Activated T-cell treated with anti-CD3 and anti-CD28 coated beads for 24 hours (primary cell): ENCODE measurements at regions not wholly inside any gene's neighbourhood (a gene's known extent, or its start where the extent isn't known, plus 50 kb on each side); places are given as distances from the start of the nearest gene placed in this dataset.
"Not testable (repeated sequence)": the region's sequence is repeated elsewhere in the genome, so short reads cannot be mapped to it uniquely, and the experiment has no call there.

Experiments used
- DNase-seq: peaks from one replicate; pipeline ENCODE4 v3.0.0-alpha.2; 2020; ENCODE audit warnings: low read depth

DNA sequence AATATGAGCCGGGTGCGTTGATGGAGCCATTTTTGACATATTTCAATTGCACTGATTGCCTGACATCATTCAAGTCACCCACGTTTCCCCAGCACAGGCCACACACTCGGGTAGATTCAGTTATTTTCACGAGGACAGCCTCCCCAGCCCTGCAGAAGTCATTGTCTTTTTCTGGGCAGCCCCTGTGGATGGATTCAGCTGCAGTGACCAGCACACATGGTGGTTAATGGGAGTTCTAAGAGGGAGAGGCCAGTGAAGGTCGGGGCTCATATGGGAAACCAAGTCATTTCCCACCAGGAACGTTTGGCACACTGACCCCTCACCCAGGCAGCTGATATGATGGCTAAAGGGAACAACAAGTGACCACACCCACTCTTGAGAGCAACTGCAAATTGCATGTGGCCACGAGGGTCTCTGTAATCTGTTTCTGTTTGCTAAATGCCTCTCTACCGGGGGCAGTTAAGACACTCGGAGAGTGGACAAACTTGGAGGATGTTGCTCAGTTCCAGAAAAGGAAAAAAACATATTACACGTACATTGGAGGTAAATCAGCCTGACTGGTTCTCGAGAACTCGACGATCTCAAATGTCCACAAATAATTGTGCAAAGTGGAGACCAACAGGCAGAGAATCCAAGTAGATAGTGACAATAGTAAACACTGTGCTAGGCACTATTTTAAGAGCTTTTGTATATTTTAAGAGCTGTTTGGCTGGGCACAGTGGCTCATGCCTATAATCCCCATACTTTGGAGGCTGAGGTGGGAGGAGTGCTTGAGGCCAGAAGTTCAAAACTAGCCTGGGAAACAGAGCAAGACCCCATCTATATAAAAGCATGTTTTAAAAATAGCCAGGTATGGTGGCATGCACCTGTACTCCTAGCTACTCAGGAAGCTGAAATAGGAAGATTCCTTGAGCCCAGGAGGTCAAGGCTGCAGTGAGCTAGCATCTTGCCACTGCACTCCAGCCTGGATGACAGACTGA, 167.2 kb upstream of the IRF2BP2 start:
- DNase-seq: no peak

DNA sequence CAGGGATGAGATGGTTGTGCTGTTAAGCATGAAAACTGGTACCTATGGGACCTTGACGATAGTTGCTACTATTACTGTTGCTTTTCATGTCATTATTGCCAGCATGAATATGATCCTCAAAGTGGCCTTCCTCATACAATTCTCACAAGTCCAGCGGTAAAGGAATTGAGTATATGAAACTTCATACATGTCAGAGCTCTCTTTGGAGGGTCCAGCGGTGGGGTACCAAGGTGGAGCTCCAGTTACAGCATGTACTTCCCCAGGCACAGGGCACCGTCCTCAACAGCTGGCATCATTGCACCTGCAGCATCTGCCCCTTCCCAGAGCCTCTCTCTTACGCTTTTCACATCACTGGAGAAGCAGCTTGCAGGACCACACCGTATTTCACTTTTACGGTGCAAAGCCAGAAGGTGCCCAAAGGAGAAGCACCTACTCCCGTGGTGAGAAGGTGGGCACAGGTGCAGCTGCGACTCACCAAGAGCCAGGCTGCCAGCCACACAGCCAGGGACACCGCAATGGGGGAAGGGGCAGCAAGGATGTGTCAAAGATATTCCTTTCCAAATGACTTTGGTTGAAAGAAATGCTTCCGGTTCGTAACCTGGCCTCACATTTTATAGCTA, 166.4 kb upstream of the IRF2BP2 start:
- DNase-seq: no peak

DNA sequence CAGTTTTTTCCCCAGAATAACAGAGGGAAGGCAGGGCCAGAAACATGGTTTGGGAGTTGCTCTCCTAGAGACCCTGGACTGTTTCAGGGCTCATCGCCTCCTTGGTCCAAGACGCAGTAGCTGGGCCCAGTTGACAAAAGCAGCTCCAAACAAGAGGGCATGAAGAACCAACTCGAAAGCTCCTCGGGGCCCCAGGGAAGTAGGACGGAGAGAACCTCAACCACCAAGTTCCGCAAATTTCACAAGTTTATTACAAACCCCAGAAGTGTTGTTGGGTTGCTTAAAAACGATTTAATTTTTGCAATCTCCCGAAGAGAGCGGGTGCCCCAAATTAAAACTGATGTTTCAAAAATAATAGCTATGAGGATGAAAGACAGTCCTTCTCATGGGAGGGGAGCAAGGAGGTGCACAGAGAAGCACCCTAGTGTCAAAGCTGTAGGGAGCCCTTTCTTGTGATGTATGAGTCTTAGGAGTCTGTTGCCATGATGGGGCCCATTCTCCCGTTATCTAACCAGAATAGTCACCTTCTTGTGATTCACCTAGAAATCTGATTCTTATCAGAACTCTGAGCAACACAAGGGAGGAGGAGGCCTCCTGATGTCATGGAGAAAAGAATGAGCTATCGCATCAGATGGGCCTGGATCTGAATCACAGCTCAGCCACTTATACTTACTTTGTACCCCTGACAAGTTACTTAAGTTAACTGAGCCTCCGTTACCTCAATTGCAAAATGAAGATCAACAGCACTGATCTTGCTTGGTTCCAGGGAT, 165.7 kb upstream of the IRF2BP2 start:
- DNase-seq: peak; percentile 46

DNA sequence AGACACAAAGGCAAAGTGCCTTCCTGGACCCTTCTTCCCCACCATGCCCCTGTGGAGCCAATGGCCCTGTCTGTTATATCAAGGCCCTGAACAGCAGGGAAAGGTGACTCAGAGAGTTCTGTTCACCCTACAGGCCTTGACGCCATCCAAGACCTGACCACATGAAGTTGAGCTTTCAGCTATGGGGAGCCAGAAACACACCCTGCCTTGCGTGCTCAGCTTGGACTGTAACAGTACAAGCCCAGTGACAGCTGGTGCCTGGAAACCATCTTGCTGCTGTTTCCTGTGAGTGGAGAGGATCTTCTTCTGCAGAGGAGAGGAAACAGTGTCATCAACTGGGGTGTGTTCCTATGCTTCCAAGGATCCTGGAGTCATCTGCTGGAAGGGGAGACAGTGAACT, 165.0 kb upstream of the IRF2BP2 start:
- DNase-seq: no peak

DNA sequence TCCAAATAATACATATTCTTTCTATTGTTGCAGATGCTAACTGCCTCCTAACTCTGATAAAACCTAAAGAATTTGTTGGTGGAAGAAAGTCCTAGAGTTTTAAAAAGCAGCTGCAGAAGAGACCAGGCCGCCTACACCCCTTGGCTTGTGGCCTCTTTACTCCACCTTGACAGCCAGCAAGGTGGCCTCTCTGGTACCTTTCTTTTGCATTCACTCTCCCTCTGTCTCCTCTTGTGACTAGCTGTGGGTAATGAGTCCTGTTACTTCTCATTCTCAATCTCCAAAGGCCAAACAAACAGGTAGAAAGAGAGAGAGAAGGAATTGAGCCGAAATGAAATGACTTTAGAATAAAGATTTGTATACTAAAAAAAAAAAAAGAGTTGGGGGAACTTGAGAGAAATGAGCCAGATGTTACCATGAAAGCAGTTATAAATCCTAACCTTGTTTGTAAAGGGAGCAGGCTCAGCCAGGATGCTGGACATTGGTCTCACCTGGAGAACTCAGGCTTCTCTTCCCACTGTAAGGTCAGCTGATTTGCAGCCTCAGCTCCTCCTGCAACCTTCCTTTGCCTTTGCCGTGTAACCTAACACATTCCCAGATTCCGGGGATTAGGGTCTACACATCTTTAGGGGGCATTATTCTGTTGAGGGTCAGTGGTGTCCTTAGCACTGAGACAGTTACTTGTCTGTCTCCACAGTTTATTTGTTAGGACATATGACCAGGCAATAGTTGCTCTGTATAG, 164.1 kb upstream of the IRF2BP2 start:
- DNase-seq: no peak

DNA sequence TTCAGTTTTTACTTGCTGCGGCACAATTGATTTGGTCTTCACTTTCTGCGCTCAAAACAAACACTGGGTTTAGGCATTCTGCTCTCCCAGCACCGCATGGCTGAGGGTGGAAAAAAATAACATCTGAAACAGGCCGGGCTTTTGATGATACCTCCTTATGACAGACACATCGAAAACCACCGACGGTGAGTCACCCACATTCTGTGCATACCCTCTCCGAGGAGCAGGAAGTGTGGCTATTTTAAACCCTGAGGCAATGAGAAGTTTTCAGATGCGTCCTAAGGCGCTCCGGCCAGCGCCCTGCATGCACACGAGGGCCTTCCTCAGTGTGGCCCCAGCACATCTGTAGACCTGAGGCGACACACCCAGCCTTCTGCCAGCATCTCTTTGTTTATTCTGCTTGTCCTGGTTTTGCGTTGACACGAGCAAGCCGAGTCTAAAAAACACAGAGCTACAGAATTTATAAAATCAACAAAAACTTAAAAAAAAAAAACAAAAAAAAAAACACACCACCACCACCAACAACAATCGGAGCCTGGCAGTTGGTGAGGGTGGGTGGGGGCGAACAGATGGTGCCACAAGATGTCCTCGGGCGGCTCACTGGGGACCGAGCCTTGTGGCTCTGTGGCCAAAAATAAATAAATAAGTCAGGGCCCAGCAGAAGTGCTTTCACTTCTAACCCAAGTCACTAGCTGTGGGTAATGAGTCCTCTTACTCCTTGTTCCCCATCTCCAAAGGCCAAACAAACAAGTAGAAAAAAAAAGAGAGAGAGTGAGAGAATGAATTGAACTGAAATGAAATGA, 162.6 kb upstream of the IRF2BP2 start:
- DNase-seq: peak; percentile 85

DNA sequence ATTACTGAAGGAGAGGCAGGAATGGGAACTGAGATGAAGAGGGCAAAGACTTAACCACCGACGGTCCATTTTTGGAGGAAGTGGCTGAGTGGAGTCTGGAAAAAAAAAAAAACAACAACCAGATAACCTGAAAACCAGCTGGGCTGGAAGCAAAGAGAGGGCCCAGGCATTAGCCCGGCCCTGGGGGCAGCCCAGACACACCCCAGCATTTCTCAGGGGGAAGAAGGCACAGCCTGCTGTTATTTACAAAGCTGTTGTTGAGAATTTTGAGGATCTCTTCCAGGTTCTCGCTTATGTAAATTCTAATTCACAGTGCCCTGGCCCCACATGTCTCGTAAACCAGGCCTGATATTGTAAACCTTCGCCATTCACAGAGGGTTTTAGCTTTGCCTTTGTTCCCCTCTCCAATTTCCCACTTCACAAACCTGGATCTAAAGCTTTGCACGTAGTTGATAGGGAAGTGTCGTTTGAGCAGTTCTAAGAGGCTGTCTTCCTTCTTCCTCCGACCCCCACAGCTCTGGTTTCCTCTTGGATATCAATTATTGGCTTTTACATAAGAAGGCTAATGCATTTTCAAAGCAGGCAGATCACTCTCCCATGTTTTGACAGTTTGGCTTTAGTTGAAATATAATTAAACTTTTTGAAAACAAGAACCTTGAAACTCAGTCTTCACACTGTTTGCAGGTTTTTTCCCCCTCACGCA, 161.8 kb upstream of the IRF2BP2 start:
- DNase-seq: no peak

DNA sequence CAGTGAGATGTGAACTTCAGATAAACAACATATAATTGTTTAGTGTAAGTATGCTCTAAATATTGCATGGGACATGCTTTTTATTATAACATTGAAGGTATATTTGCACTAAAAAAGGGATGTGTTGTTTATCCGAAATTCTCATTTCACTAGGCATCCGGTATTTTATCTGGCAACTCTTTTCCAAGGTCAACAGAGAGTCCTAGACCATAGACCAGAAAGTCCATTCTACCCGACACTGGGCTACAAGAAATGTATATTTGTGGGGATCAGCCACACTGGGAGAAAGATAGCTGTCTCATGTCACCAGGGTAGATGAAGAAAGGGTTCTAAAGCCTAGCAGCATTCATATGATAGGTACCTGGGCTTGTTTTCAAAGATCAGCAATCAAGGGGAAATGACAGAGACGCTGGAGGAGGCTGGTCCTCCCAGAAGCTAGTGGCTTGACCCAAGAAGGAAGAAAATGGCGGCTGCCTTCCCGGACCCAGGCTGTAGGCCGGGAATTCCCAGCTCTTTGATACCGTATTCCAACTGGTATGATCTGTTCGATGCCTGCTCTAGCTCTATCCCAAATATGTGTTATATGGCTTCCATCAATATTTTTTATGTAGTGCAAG, 161.1 kb upstream of the IRF2BP2 start:
- DNase-seq: no peak

DNA sequence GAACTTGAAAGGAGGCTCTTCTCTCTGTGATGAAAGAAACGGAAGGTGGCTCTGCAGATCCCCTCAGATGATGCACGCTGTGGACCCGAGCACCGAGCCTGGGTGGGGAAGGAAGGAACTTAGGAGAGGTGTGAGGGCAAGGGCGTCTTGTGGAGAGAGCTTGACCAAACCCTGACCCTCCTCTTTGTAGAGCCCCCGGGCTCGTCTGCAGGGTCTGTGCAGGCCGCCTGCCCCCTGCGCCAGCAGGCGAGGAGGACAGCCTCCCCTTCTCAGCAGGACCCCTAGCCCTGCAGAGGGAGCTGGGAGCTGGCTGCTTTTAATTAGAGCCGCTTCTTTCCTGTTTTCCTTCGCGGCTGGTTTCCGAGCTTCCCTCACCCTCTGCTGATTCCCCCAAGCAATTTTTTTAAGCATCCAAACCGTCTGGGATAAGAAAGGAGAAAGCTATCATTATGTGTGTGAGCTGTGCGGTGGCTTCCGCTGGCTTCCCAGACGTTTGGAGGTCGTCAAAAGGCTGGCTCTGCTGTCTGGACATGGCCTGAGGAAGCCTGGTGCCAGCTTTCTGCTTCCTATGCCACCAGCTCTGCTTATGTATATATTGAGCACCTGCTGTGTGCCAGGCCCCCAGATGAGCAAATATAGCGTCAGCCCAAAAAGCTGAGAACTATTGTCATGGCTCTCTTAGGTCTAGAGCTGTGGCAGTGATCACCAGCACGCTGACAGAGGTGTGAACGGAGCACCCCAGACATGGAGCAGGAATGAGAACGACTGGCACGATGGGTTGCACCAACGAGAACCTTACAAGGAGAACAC, 160.2 kb upstream of the IRF2BP2 start:
- no peak for DNase-seq

DNA sequence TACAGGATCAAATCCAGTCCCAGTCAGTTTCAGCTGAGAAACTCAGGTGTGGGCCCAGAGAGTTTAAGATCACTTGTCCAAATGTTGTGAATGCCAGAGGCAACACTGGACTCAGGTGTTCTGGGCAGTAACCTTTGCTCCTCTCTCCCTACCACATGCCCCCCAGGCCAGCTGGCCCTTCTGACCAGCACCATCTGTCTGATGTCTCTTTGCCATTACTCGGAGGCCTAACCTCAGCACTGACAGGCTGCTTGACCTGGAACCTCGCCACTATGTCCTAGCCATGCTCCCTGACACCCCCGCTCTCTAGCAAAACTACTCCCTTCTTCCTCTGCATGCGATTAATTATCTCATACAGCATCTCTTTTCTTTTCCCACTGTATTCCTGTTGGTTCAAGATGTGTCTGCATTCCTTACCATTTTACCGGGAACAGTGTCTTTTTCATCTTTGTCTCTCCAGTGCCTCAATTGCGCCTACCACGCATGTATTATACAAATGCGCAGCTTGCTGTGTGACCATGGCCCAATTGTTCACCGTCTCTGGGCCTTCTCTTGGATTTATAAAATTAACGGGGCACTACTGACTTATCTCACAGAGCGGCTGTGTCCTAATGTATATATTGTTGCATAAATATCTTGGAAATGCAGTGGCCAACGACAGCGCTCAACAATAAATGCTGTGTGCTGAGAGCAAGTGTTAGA, 159.5 kb upstream of the IRF2BP2 start:
- DNase-seq: no peak

DNA sequence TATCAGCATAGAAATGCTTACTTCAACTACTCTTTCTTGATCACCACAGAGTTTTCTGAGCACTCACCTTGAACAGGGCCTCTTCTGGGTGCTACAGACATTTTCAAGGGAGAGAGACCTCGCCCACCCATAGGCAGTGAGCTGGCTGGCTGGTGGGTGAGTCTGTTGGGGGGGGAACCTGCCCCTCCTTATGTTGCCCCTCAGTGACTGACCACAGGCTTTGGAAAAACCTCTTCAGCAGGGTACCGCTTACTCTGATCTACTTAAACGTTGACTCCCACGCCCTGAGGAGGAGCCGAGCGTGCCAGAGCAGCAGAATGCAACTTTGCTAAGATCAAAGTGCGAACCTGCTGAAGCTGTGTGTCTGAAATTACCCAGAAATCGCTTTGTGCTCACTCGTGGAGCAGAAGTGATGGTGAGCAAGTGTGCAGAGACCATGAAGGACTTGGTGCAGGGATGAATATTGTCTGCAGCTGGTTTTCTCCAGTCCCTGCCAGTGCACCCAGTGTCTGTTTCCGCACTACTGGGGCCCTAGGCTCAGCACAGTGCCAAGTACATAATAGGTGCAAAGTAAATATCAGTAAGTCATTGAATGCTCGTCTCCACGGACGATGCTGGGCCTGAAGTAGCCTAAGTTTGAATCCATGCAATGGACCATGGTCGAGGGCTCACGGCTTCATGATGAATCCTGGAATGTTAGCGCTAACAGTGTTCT, 158.7 kb upstream of the IRF2BP2 start:
- peak; percentile 54 for DNase-seq

DNA sequence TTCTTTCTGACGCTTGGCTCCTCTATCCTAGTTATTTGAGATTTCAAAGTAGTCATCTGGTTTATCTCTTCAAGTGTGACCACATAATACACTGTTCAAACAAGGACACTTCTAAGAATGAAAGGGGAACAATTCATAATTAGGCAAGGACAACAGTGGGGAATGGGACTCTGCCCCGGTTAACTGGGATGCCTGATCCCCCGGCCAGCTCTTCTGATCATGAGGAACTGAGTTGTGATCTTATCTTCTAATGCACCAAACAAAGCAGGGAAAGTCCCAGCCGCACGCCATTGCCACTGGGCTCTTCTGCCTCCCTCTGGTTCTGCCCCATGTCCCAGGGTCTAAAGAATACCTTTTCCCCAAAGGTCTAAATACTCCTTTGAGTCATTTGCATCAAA, 158.2 kb upstream of the IRF2BP2 start:
- DNase-seq: no peak

DNA sequence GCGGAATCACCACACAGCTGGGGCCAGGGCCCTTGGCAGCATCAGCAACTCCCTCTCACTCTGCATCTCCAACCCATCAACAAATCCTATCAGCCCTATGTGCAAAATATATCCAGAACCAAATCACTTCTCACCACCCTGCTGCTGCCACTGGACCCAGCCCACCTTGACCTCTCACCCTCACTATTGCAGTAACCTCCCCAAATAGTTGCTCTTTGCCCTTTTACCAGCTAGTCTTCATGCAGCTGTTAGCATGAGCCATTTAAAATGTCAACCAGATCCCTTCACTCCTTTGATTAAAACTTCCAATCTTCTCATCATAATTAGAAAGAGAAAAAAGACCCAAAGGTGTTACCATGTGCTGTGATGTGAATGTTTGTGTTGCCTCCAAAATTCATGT, 155.7 kb upstream of the IRF2BP2 start:
- no peak for DNase-seq

DNA sequence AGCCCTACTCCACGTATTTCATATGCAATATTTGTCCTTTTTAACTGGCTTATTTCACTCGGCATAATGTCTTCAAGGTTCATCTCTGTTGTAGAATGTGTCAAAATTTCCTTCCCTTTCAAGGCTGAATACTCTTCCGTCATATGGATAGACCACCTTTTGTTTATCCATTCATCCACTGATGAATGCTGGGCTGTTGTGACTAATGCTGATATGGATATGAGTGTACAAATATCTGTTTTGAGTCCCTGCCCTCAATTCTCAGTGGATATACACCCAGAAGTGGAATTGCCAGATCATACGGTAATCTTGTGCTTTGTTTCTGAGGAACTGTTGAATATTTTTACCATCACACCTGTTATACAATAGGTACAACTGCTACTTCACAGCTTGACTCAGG, 155.2 kb upstream of the IRF2BP2 start:
- no peak for DNase-seq

DNA sequence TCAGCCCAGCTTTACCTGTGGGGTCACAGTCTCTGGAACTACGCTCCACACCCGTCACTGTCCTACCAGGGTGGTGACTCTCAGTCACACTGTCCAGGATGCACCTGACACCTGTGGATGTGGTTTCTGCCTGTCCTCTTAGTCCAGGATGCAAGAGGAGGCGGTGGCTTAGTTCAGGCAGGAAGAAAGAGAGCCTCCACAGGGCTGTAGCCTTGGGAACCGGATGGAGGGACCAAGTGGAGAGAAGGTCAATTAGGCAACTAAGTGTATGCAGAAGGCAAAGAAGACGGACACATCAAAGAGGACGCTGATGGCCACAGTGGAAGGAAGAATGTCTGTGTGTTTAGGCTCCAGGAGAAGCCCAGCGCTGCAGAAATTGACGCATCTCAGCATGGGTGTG, 153.9 kb upstream of the IRF2BP2 start:
- no peak for DNase-seq

DNA sequence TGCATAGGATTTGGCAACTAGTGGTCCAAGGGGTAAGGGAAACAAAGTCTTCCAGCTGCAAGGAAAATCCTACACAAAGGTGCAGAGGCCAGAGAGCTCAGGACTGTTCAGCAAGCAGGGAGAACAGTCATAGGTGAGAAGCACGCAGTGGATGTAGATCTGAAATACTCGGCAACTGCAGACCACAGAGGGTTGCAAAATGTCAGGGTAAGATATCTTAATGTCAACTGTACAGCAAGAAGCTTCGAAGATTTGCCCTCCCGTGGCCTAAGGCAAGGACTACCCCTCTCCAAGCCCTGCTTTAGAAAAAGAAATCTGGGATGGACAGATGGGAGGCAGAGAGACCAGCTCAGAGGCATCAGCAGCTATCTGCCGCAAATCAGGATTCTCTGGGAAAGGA, 153.4 kb upstream of the IRF2BP2 start:
- no peak for DNase-seq

DNA sequence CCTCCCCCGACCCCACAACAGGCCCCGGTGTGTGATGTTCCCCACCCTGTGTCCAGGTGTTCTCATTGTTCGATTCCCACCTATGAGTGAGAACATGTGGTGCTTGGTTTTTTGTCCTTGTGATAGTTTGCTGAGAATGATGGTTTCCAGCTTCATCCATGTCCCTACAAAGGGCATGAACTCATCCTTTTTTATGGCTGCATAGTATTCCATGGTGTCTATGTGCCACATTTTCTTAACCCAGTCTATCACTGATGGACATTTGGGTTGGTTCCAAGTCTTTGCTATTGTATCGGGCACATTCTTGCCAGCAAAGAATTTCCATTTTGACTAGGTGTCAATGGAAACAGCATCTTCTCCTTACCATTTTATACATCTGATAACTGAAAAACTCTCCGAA, 152.1 kb upstream of the IRF2BP2 start:
- not testable (repeated sequence) for DNase-seq

DNA sequence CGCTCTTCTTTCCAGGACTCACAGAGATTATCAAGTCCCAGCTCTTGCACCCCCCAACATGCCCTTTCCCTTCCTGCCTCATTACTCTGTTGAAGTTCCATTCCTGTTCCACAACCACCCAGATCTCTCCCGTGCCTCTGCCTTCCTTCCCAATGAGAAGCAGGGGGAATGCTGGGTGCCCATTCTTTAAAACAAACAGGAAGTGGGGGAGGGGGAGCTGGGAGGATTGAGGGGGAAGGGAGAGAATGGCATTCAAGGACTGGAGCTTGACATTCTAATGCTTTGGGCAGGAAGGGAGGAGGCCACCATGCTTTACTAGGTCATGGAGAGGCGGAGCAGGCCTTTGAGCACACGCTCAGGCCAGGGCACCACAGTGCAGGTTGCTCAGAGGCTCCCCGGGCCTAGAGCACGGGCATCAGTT, 150.3 kb upstream of the IRF2BP2 start:
- no peak for DNase-seq
